ENCODE measurements at regions not wholly inside any gene's neighbourhood (a gene's known extent, or its start where the extent isn't known, plus 50 kb on each side); places are given as distances from the start of the nearest gene placed in this dataset.

DNA sequence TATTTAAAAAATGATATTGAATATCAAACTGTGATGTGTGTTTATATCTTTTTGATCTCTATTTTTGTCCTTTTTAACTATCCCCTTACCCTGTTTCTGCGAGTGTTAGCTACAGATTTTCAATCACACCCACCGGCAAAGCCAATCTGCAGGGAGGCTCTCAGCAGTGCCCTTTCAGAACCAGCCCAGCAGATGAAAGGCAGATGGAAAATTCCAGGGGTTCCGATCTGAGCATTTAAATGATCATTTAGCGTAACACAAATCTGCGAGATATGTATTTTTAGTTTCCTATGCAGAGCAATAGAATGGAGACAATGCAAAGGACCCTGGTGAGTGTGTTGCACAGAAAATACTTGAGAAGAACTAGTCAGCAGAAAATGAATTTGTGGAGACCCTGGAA lies 2170.5 kb upstream of the PIK3C3 start:
- Histone ChIP-seq H3K27ac (ENCODE audit: low read depth, low read length) (no peak overlapping the region), H3K27me3 (ENCODE audit: control insufficient read depth, insufficient read depth, low read length, poor library complexity, severe bottlenecking) (no peaks in the 10 kb centered on the region), H3K9me3 (ENCODE audit: control insufficient read depth, low read length) (no peaks in the 10 kb centered on the region), H3K36me3 (ENCODE audit: control insufficient read depth, insufficient read depth, low read length) (no peaks in the 10 kb centered on the region), H3K4me3 (ENCODE audit: low read length) (no peak overlapping the region), H3K4me1 (ENCODE audit: control insufficient read depth, insufficient read depth, low read length) (no peaks in the 10 kb centered on the region), H3K9ac (ENCODE audit: extremely low read depth, low read length, poor library complexity, severe bottlenecking) (no peak overlapping the region)
- Mint-ChIP-seq H3K4me1 (peaks cover 29% of the 10 kb centered on the region), H3K27me3 (ENCODE audit: insufficient read depth) (no peaks in the 10 kb centered on the region), H3K27ac (no peak overlapping the region), H3K4me3 (no peak overlapping the region), H3K36me3 (ENCODE audit: low read depth) (no peaks in the 10 kb centered on the region), H3K9me3 (no peaks in the 10 kb centered on the region)
- TF ChIP-seq, protein P1, sequence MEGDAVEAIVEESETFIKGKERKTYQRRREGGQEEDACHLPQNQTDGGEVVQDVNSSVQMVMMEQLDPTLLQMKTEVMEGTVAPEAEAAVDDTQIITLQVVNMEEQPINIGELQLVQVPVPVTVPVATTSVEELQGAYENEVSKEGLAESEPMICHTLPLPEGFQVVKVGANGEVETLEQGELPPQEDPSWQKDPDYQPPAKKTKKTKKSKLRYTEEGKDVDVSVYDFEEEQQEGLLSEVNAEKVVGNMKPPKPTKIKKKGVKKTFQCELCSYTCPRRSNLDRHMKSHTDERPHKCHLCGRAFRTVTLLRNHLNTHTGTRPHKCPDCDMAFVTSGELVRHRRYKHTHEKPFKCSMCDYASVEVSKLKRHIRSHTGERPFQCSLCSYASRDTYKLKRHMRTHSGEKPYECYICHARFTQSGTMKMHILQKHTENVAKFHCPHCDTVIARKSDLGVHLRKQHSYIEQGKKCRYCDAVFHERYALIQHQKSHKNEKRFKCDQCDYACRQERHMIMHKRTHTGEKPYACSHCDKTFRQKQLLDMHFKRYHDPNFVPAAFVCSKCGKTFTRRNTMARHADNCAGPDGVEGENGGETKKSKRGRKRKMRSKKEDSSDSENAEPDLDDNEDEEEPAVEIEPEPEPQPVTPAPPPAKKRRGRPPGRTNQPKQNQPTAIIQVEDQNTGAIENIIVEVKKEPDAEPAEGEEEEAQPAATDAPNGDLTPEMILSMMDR (conservative IDR thresholded peaks at IDR 0.05) = no peak
- DNase-seq = no peak
- WGBS, 2 experiments (ENCODE audit: insufficient coverage in 1 of 2, insufficient read length in 1 of 2) = 80 to 82% methylated on average over 3 to 5 of the region's 5 CpGs

DNA sequence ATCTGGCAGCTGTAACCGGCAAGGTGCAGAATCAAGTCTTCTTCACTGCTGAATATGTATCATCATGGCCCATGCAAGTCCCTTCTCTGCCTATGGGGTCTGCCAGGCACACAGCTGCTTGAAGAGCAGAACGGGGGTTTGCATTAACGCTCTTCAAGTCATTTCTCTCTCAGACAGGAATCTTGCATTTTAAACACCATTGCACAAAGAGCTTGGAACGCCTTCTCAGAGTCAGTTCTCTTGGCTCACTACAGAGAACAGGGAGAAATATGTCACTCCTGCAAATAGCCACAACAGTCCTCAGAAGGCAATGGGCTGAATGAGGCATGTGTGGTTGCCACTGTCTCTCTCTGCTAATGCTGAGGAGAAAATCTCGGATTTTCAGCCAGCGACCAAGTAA lies 2173.5 kb upstream of the PIK3C3 start:
- Histone ChIP-seq H3K4me1 (ENCODE audit: control insufficient read depth, insufficient read depth, low read length) (no peaks in the 10 kb centered on the region), H3K36me3 (ENCODE audit: control insufficient read depth, insufficient read depth, low read length) (no peaks in the 10 kb centered on the region), H3K27me3 (ENCODE audit: control insufficient read depth, insufficient read depth, low read length, poor library complexity, severe bottlenecking) (no peaks in the 10 kb centered on the region), H3K9me3 (ENCODE audit: control insufficient read depth, low read length) (no peaks in the 10 kb centered on the region), H3K27ac (ENCODE audit: low read depth, low read length) (no peak overlapping the region), H3K9ac (ENCODE audit: extremely low read depth, low read length, poor library complexity, severe bottlenecking) (no peak overlapping the region), H3K4me3 (ENCODE audit: low read length) (no peak overlapping the region)
- H3K9me3 Mint-ChIP-seq = peaks cover 2% of the 10 kb centered on the region
- TF ChIP-seq, protein P1 (conservative IDR thresholded peaks at IDR 0.05) = no peak
- H3K36me3 Mint-ChIP-seq (ENCODE audit: low read depth) = peaks cover 2% of the 10 kb centered on the region
- H3K27ac Mint-ChIP-seq = no peak overlapping the region
- WGBS, 2 experiments (ENCODE audit: insufficient coverage in 1 of 2, insufficient read length in 1 of 2) = 85 to 89% methylated on average over 6 of the region's 6 CpGs
- no peak overlapping the region for H3K4me3 Mint-ChIP-seq
- H3K4me1 Mint-ChIP-seq = peaks cover 14% of the 10 kb centered on the region
- H3K27me3 Mint-ChIP-seq (ENCODE audit: insufficient read depth) = no peaks in the 10 kb centered on the region
- DNase-seq = no peak

DNA sequence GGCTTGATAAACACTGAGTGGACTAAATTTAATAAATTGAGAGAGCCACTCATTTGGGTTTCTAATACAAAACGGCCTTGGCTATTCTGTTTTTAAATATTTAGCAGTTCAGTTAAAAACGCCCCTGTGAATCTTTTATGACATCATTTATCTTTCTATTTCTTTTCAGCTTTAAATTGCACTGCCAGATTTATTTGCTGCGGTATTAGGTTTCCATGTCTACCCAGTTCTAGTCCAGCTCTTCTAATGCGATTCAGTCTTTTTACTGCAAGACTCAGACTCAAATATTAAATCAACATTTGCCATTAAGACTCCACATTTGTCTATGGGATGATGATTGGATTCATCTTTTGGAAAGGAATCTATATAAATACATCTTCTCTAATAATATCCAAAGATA lies 2174.3 kb upstream of the PIK3C3 start:
- Mint-ChIP-seq H3K4me3 (no peak overlapping the region), H3K27me3 (ENCODE audit: insufficient read depth) (no peaks in the 10 kb centered on the region), H3K9me3 (peaks cover 2% of the 10 kb centered on the region), H3K4me1 (peaks cover 14% of the 10 kb centered on the region), H3K36me3 (ENCODE audit: low read depth) (peaks cover 2% of the 10 kb centered on the region), H3K27ac (no peak overlapping the region)
- Histone ChIP-seq H3K9ac (ENCODE audit: extremely low read depth, low read length, poor library complexity, severe bottlenecking) (no peak overlapping the region), H3K4me3 (ENCODE audit: low read length) (no peak overlapping the region), H3K4me1 (ENCODE audit: control insufficient read depth, insufficient read depth, low read length) (no peaks in the 10 kb centered on the region), H3K36me3 (ENCODE audit: control insufficient read depth, insufficient read depth, low read length) (no peaks in the 10 kb centered on the region), H3K9me3 (ENCODE audit: control insufficient read depth, low read length) (no peaks in the 10 kb centered on the region), H3K27me3 (ENCODE audit: control insufficient read depth, insufficient read depth, low read length, poor library complexity, severe bottlenecking) (no peaks in the 10 kb centered on the region), H3K27ac (ENCODE audit: low read depth, low read length) (no peak overlapping the region)
- TF ChIP-seq, protein P1 (conservative IDR thresholded peaks at IDR 0.05) = no peak
- WGBS, 2 experiments (ENCODE audit: insufficient coverage in 1 of 2, insufficient read length in 1 of 2) = 86 to 95% methylated on average over 3 to 4 of the region's 4 CpGs
- no peak for DNase-seq

Measured in endodermal cell (in vitro differentiated cells).